ENCODE measurements at regions not wholly inside any gene's neighbourhood (a gene's known extent, or its start where the extent isn't known, plus 50 kb on each side); places are given as distances from the start of the nearest gene placed in this dataset.
"Not testable (repeated sequence)": the region's sequence is repeated elsewhere in the genome, so short reads cannot be mapped to it uniquely, and the experiment has no call there.

GRCh38 chr5:126127371-126127770 lies 295.8 kb upstream of the GRAMD2B start:
- TF ChIP-seq CTCF, EZH2, EZH2phosphoT487 (IDR thresholded peaks at IDR 0.05): not testable (repeated sequence)
